ENCODE measurements at regions not wholly inside any gene's neighbourhood (a gene's known extent, or its start where the extent isn't known, plus 50 kb on each side); places are given as distances from the start of the nearest gene placed in this dataset.

- no peak overlapping the region for H2AFZ ChIP-seq (ENCODE audit: low read depth)
- H3K36me3 ChIP-seq (ENCODE audit: insufficient read depth), result no peaks in the 10 kb centered on the region
- H3K9ac ChIP-seq, result no peak overlapping the region
- H3K27ac ChIP-seq, result no peak overlapping the region
- H3K4me3 ChIP-seq (IDR thresholded peaks at IDR 0.05; ENCODE audit: insufficient read depth, low read depth, low read length), result no peak overlapping the region
- H3K4me1 ChIP-seq (ENCODE audit: low read depth, poor library complexity, severe bottlenecking), result no peaks in the 10 kb centered on the region
- no peaks in the 10 kb centered on the region for H3K27me3 ChIP-seq (ENCODE audit: insufficient read depth, low read depth)
- no peak overlapping the region for H3K4me2 ChIP-seq
- H3K79me2 ChIP-seq (ENCODE audit: insufficient read depth, low read depth), result no peaks in the 10 kb centered on the region
- no peak for TF ChIP-seq CTCF (conservative IDR thresholded peaks at IDR 0.05; ENCODE audit: low read depth, low read length)
- no peaks in the 10 kb centered on the region for H4K20me1 ChIP-seq (ENCODE audit: insufficient read depth)
Measured at GRCh38 chr5:71865665-71866320, 146.7 kb downstream of the CARTPT start.

- no peaks in the 10 kb centered on the region for H3K36me3 ChIP-seq (ENCODE audit: insufficient read depth)
- no peak overlapping the region for H3K4me3 ChIP-seq (IDR thresholded peaks at IDR 0.05; ENCODE audit: insufficient read depth, low read depth, low read length)
- no peaks in the 10 kb centered on the region for H4K20me1 ChIP-seq (ENCODE audit: insufficient read depth)
- no peak overlapping the region for H3K9ac ChIP-seq
- no peaks in the 10 kb centered on the region for H3K27me3 ChIP-seq (ENCODE audit: insufficient read depth, low read depth)
- TF ChIP-seq CTCF (conservative IDR thresholded peaks at IDR 0.05; ENCODE audit: low read depth, low read length), result no peak
- no peaks in the 10 kb centered on the region for H3K79me2 ChIP-seq (ENCODE audit: insufficient read depth, low read depth)
- no peak overlapping the region for H3K4me2 ChIP-seq
- H2AFZ ChIP-seq (ENCODE audit: low read depth), result no peak overlapping the region
- no peaks in the 10 kb centered on the region for H3K4me1 ChIP-seq (ENCODE audit: low read depth, poor library complexity, severe bottlenecking)
- H3K27ac ChIP-seq, result no peak overlapping the region
Measured at GRCh38 chr5:71872311-71872864, 153.3 kb downstream of the CARTPT start.

- Histone ChIP-seq H3K4me1 (ENCODE audit: low read depth, poor library complexity, severe bottlenecking) (no peaks in the 10 kb centered on the region), H3K4me2 (no peak overlapping the region), H3K36me3 (ENCODE audit: insufficient read depth) (no peaks in the 10 kb centered on the region), H4K20me1 (ENCODE audit: insufficient read depth) (no peaks in the 10 kb centered on the region), H3K9ac (no peak overlapping the region), H3K79me2 (ENCODE audit: insufficient read depth, low read depth) (no peaks in the 10 kb centered on the region), H3K27ac (no peak overlapping the region), H3K27me3 (ENCODE audit: insufficient read depth, low read depth) (no peaks in the 10 kb centered on the region), H2AFZ (ENCODE audit: low read depth) (no peak overlapping the region), H3K4me3 (IDR thresholded peaks at IDR 0.05; ENCODE audit: insufficient read depth, low read depth, low read length) (no peak overlapping the region)
- no peak for TF ChIP-seq CTCF (conservative IDR thresholded peaks at IDR 0.05; ENCODE audit: low read depth, low read length)
Measured at GRCh38 chr5:71873191-71873591, 154.1 kb downstream of the CARTPT start.

- no peak for TF ChIP-seq CTCF (conservative IDR thresholded peaks at IDR 0.05; ENCODE audit: low read depth, low read length)
- H4K20me1 ChIP-seq (ENCODE audit: insufficient read depth), result no peaks in the 10 kb centered on the region
- no peaks in the 10 kb centered on the region for H3K79me2 ChIP-seq (ENCODE audit: insufficient read depth, low read depth)
- H3K27ac ChIP-seq, result no peak overlapping the region
- no peak overlapping the region for H2AFZ ChIP-seq (ENCODE audit: low read depth)
- no peaks in the 10 kb centered on the region for H3K27me3 ChIP-seq (ENCODE audit: insufficient read depth, low read depth)
- no peak overlapping the region for H3K4me2 ChIP-seq
- H3K4me1 ChIP-seq (ENCODE audit: low read depth, poor library complexity, severe bottlenecking), result no peaks in the 10 kb centered on the region
- no peaks in the 10 kb centered on the region for H3K36me3 ChIP-seq (ENCODE audit: insufficient read depth)
- H3K9ac ChIP-seq, result no peak overlapping the region
- H3K4me3 ChIP-seq (IDR thresholded peaks at IDR 0.05; ENCODE audit: insufficient read depth, low read depth, low read length), result no peak overlapping the region
Measured at GRCh38 chr5:71874521-71874920, 155.4 kb downstream of the CARTPT start.

All from KMS-11 (cell line).